ENCODE measurements at regions not wholly inside any gene's neighbourhood (a gene's known extent, or its start where the extent isn't known, plus 50 kb on each side); places are given as distances from the start of the nearest gene placed in this dataset.

- TF ChIP-seq CREB5 (CRISPR knock-in tag; IDR thresholded peaks at IDR 0.05; ENCODE audit: low read depth) (no peak), ARNTL (CRISPR knock-in tag; IDR thresholded peaks at IDR 0.05; ENCODE audit: borderline replicate concordance, low read depth) (no peak), PPARA (CRISPR knock-in tag; IDR thresholded peaks at IDR 0.05; ENCODE audit: borderline replicate concordance) (no peak), ZNF70 (CRISPR knock-in tag; IDR thresholded peaks at IDR 0.05) (no peak), ZFP30 (CRISPR knock-in tag; IDR thresholded peaks at IDR 0.05) (no peak)
These were observed 783.5 kb downstream of the PCDH18 start for GRCh38 chr4:136748773-136749172.

Data from SK-N-SH treated with all-trans-retinoic acid at 6 μM for 48 hours (cell line).